ENCODE measurements at regions not wholly inside any gene's neighbourhood (a gene's known extent, or its start where the extent isn't known, plus 50 kb on each side); places are given as distances from the start of the nearest gene placed in this dataset.

DNA sequence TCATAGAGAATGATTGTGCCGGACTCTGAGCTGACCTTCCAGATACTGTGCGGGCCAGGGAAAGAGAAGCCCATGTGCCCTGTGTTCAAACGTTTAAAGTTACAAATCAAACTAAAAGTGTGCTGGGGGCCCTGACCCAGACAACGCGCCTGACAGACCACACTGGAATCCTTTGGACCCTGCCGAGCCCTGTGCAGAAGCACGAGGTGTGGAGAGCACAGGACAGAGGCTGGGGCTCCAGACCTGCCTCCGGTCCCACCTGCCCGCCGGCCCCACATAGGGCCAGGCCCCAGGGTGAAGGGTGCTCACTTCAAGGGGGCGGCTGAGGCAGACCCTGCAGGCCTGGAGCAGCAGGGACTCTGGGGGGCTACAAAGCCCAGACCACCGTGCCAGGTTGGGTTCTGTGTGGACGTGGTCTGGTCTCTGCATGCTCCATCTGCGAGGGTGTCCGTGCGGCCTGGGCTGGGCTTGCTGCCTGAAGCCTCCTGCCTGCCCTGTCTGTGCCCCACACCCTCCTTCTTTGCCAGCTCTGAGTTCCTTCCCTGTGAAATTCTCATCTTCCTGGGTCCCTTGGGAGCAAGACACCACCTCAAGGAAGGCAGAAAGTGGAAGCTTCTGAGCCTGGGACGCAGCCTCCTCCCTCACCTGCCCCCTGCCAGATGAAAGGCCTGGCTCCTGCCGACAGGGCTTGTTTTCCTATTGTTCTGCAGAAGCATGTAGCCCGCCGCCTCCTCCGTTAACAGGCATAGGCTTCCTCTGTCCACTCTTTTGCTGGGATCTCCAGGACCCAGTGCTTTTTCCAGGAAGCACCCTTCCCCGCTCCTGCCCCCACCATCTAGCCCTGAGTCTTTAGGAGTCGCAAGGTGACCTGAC is 186.2 kb downstream of the ERMARD start:
- in situ Hi-C loops (cut with MboI; ENCODE audit: low sequenced_read_pairs): no loop called here

DNA sequence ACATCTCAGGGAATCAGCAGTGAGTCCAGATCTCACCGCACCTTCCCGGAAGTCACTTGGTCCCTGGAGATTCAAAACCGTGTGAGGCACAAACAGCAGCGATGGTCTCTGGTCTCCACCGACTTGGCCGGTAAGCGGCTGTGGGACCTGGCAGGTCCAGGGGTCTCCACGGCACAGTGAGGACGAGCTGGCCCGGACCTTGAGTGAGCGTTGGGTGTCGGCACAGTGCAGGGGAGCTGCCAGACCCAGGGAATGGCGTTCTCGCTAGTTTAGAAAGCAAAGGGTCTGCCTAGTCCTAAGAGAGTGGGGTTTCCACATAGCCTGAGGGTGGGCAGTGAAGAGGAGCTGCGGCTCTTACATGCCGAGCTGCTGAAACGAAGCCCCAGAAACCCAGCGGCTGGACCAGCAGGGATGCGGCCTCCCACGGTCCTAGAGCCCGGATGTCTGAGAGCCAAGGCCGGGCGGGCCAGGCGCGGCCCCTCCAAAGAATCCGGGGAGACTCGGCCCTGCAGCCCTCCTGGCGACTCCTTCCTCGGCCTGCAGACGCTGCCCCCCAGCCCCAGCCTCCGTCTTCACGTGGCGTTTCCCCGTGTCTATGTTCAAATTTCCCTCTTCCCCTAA is 185.0 kb downstream of the ERMARD start:
- in situ Hi-C loops (cut with MboI; ENCODE audit: low sequenced_read_pairs): no loop called here

GRCh38 chr6:169935861-169936260 is 184.4 kb downstream of the ERMARD start:
- in situ Hi-C loops (cut with MboI; ENCODE audit: low sequenced_read_pairs): no loop called here

- in situ Hi-C loops (cut with MboI; ENCODE audit: low sequenced_read_pairs): no loop called here
Observed at GRCh38 chr6:169935348-169935718, 183.9 kb downstream of the ERMARD start.

DNA sequence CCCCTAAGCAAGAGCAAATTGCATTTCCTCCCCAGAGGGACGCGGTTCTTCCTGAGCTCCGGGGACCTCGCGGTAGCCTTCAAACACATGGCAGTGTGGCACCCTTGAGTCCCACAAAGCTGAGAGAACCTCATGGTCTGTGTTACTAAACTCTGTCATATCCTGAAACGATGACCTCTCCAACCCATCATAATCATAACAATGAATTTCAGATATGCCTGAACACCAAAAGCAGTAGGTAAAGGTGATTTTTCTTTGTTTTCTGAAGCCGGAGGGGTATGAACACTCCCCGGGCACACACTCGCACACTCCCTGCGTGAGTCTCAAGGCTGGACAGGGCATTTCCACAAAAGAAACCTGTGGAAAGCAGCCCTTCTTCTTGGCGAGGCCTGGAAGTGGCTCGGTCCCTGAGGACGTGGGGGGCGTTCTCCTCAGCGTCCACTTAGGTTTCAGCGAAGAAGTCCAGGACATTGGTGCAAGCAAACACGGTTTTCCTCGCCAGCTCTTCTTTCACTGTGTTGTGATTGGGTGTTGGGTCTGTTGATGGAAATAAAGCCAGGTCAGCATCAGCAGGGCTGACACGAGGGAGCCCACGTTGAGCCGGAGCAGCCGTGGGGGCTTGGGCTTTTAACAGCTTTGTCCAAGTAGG is 183.4 kb downstream of the ERMARD start:
- in situ Hi-C loops (cut with MboI; ENCODE audit: low sequenced_read_pairs): no loop called here

GRCh38 chr6:169933839-169934698 is 182.6 kb downstream of the ERMARD start:
- in situ Hi-C loops (cut with MboI; ENCODE audit: low sequenced_read_pairs): no loop called here

GRCh38 chr6:169933251-169933821 is 181.9 kb downstream of the ERMARD start:
- in situ Hi-C loops (cut with MboI; ENCODE audit: low sequenced_read_pairs): no loop called here

DNA sequence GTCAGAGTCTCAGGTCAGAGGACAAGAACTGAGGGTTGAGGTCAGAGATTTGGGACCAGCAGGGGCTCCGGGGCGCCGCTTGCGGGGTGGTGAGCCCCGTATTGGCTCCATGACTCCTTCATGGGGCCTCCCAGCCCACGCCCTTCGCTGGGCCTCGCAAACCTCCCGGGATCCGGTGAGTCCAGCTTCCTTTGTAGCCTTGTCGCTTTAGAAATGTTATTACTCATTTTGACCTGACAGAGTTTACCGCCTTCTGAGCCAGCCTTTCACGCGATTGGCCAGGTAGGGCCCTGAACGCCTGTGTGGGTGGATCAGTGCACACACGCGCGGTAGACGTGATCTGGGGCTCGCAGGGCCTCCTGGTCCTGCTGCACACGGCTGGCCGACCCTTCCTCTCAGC is 181.1 kb downstream of the ERMARD start:
- in situ Hi-C loops (cut with MboI; ENCODE audit: low sequenced_read_pairs): no loop called here

DNA sequence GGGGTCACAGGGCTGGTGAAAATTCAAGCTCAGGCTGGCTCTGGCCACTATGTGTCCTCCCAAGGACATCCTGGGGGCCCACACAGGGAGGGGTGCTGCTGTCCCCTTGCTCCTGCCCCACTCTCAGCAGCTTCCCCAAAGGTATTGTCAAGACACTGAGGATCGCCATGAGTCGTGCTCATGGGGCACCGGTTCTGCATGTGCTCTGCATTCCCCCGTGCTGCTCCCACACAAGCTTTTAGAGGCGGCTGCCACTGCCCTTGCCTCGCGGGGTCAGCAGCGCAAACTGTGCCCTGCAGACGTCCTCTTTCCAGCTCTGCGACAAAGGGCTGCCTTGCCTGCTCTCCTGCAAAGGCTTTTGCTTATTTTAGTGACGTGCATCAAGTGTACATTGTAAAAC is 179.8 kb downstream of the ERMARD start:
- in situ Hi-C loops (cut with MboI; ENCODE audit: low sequenced_read_pairs): no loop called here

GRCh38 chr6:169930799-169931198 is 179.4 kb downstream of the ERMARD start:
- in situ Hi-C loops (cut with MboI; ENCODE audit: low sequenced_read_pairs): no loop called here

DNA sequence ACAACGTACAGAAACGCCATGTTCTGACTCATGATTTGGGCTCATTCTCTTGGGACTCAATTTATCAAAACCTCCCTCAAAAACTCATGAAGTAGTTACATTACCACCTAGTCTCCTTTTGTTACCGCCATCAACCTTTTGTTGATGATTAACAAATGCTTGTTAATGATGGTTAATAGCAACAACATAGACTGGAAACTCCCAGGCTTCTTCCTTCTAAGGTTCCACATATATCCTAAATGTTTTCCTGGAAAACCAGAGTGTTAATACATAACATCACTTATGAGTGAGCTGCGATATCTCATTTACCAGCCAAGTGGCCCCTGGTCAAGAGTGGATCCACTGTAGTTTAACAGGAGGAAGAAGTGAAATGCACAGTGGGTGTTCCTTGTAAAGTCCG is 176.3 kb downstream of the ERMARD start:
- in situ Hi-C loops (cut with MboI; ENCODE audit: low sequenced_read_pairs): no loop called here

- in situ Hi-C loops (cut with MboI; ENCODE audit: low sequenced_read_pairs): no loop called here
Observed at GRCh38 chr6:169926617-169927417, 175.4 kb downstream of the ERMARD start.

- in situ Hi-C loops (cut with MboI; ENCODE audit: low sequenced_read_pairs): no loop called here
Observed at GRCh38 chr6:169923468-169924464, 172.3 kb downstream of the ERMARD start.

DNA sequence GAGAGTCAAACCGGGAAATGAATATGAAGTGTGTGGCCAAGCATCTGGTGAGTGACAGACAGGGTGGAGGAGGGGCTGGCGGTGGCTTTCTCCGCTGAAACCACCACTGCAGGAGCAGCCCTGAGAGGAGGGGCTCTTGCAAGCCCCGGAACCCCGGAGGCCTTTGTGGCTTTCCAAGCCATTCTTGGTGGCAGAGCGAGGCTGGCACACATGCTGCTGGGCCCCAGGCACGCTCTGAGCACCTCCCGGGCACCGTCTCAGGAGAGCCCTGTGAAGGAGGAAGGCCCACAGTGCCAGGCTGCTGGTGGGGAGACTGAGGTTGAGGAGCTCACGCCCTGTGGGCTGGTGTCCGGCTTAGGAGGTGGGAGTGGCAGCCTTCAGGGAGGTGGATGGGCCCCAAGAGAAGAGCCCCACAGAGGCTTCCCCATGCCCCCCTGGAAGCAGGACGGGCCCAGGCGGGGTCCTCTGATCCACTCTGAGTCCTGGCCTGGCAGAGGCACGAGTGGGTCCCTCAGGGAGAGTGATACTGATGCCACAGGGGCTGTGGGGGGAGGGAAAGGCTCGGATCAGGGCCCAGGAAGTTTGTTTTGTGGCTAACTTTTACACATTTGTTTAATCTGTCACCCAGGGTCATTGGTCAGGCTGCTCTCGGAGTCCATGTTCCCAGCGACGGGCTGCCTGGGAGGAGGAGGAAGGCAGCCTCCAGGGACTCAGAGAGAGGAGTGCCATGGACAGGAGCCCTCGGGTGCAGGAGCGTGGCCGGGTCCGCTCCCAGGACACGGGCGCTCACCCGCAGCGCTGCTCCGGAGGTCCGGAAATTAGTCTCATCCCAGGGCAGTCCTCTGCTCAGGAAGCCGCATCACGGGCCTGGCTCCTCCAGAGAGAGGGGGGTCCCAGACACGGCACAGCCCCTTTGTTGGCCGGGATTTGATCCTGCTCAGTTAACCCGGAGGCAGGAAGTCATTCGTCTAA is 170.7 kb downstream of the ERMARD start:
- in situ Hi-C loops (cut with MboI; ENCODE audit: low sequenced_read_pairs): no loop called here

DNA sequence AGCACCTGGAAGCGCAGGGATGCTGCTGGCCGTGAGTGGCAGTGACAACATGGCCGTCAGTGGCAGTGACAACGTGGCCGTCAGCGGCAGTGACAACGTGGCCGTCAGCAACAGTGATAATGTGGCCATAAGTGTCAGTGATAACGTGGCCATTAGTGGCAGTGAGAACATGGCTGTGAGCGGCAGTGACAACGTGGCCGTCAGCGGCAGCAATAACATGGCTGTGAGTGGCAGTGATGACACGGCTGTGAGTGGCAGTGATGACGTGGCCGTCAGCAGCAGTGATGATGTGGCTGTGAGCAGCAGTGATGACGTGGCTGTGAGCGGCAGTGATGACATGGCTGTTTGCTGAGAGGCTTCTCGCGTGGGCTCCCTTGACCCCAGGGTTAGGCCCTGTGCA is 169.8 kb downstream of the ERMARD start:
- in situ Hi-C loops (cut with MboI; ENCODE audit: low sequenced_read_pairs): no loop called here

GRCh38 chr6:169920359-169921020 is 169.1 kb downstream of the ERMARD start:
- in situ Hi-C loops (cut with MboI; ENCODE audit: low sequenced_read_pairs): no loop called here

DNA sequence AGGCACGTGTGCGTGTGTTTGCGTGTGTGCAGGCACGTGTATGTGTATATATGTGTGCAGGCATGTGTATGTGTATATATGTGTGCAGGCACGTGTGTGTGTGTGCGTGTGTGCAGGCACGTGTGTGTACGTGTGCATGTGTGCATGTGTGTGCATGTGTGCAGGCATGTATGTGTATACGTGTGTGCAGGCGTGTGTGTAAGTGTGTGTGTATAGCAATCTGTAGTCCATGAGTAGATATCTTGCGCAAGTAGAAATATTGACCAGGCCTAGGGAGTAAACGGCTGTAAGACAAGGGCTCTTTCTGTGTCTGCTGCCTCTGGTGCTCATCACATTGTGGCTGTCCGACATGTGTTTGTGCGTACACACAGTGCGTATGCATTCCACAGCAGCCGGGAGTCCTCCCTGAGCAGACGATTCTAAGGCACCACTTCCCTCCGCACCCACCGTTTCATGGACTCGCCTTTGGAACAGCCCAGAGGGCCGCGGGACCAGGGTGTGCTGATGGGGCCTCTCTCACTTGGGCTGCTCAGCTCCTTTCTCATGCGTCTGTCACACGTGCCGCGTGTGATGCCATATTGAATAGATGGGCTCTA is 167.6 kb downstream of the ERMARD start:
- in situ Hi-C loops (cut with MboI; ENCODE audit: low sequenced_read_pairs): no loop called here

Measured in HL-60/S4 (cell line).